Endothelial cell of umbilical vein (primary cell): ENCODE measurements at regions not wholly inside any gene's neighbourhood (a gene's known extent, or its start where the extent isn't known, plus 50 kb on each side); places are given as distances from the start of the nearest gene placed in this dataset.

ENCODE experiments used
- BruUV-seq: library from RNA; stranded (reverse); fragments of 400-500 nt; replicated peaks from 2 replicates; lab custom pipeline; 2021; lab: Mats Ljungman, UMichigan
- CTCF ChIA-PET: fragments of 300-600, 350-600 bp; sonication (Branson Sonifier 250); formaldehyde crosslinking; loops from one replicate; lab custom pipeline; 2021; ENCODE audit warnings: antibody characterized with exemption, inconsistent platforms; lab: Charles Lee
- POLR2A ChIA-PET: fragments of 300-600, 350-600 bp; sonication (Branson Sonifier 250); formaldehyde crosslinking; loops from one replicate; lab custom pipeline; 2021; ENCODE audit warnings: antibody characterized with exemption, inconsistent platforms; lab: Charles Lee
- DNase-seq: peaks from one replicate; pipeline ENCODE4 v3.0.0-alpha.2; 2011; ENCODE audit warnings: low read depth, low spot score
- FAIRE-seq: peaks from 2 replicates; lab custom pipeline; 2011; peaks lifted over from hg19 to GRCh38; lab: Jason Lieb, UNC
- H2AFZ ChIP-seq: 2 replicates; pipeline ENCODE4 v1.6.0; 2012; ENCODE audit warnings: low read depth, low read length, control low read depth, inconsistent platforms
- H3K27ac ChIP-seq: 2 replicates; pipeline ENCODE4 v1.5.1; 2011; ENCODE audit warnings: low read depth, mild to moderate bottlenecking, control low read depth, low read length, moderate library complexity; ENCODE audit not compliant: insufficient read depth
- H3K27me3 ChIP-seq, 2 experiments: 2 replicates each; pipeline versions ENCODE4 v1.6.0 to v1.6.1; 2011; ENCODE audit warnings: low read length in 2 of 2, mixed read lengths in 1 of 2; ENCODE audit not compliant: control insufficient read depth in 2 of 2, insufficient read depth in 2 of 2
- H3K36me3 ChIP-seq, 2 experiments: 2 replicates in 1 of 2; 3 replicates in 1 of 2; pipeline ENCODE4 v1.5.1; 2011; ENCODE audit warnings: low read length in 2 of 2, mild to moderate bottlenecking in 1 of 2, moderate library complexity in 1 of 2; ENCODE audit not compliant: control insufficient read depth in 2 of 2, insufficient read depth in 2 of 2; ENCODE audit errors: extremely low read depth in 1 of 2
- H3K4me1 ChIP-seq: 3 replicates; pipeline ENCODE4 v1.5.1; 2011; ENCODE audit warnings: mild to moderate bottlenecking, low read length; ENCODE audit not compliant: control insufficient read depth, insufficient read depth; ENCODE audit errors: extremely low read depth
- H3K4me2 ChIP-seq: 2 replicates; pipeline ENCODE4 v1.6.1; 2011; ENCODE audit warnings: low read length, control low read depth, mixed read lengths; ENCODE audit not compliant: insufficient read depth
- H3K4me3 ChIP-seq, 3 experiments: fragments of 200-600 bp in 1 of 3; sonication (generic), shearing (Covaris generic) in 1 of 3; replicated peaks in 1 of 3; 2 replicates each; pipeline ENCODE4 v1.5.1; 2011 to 2016; ENCODE audit warnings: control low read depth in 3 of 3, low read length in 3 of 3, mild to moderate bottlenecking in 2 of 3, inconsistent platforms in 1 of 3, low read depth in 1 of 3, moderate library complexity in 1 of 3; ENCODE audit not compliant: insufficient read depth in 1 of 3
- H3K79me2 ChIP-seq: 2 replicates; pipeline ENCODE4 v1.6.0; 2012; ENCODE audit warnings: low read length, inconsistent platforms; ENCODE audit not compliant: control insufficient read depth, insufficient read depth
- H3K9ac ChIP-seq: replicated peaks from 2 replicates; pipeline ENCODE3; 2011; ENCODE audit warnings: low read length, control low read depth; ENCODE audit not compliant: insufficient read depth; ENCODE audit errors: extremely low read depth
- H3K9me1 ChIP-seq: replicated peaks from 3 replicates; pipeline ENCODE4 v1.6.0; 2011; ENCODE audit warnings: mild to moderate bottlenecking, low read length; ENCODE audit not compliant: control insufficient read depth, insufficient read depth; ENCODE audit errors: extremely low read depth
- H3K9me3 ChIP-seq: replicated peaks from 2 replicates; pipeline ENCODE4 v1.5.1; 2012; ENCODE audit warnings: low read length, inconsistent platforms; ENCODE audit not compliant: control insufficient read depth, insufficient read depth
- H4K20me1 ChIP-seq: replicated peaks from 2 replicates; pipeline ENCODE3; 2011; ENCODE audit warnings: mild to moderate bottlenecking, low read length; ENCODE audit not compliant: control insufficient read depth, insufficient read depth; ENCODE audit errors: extremely low read depth
- EZH2 ChIP-seq: IDR thresholded peaks from 2 replicates; pipeline ENCODE4 v1.6.1; 2012; ENCODE audit warnings: borderline replicate concordance, low read depth, mild to moderate bottlenecking, moderate library complexity, low read length, inconsistent platforms; ENCODE audit not compliant: severe bottlenecking
- FOS ChIP-seq: IDR thresholded peaks from 2 replicates; pipeline ENCODE4 v1.6.1; 2011; ENCODE audit warnings: mild to moderate bottlenecking, low read length, moderate library complexity, borderline replicate concordance; ENCODE audit not compliant: insufficient read depth
- GATA2 ChIP-seq: IDR thresholded peaks from 2 replicates; pipeline ENCODE4 v1.7.0; 2011; ENCODE audit warnings: low read depth, mild to moderate bottlenecking, moderate library complexity, mixed read lengths, low read length; ENCODE audit not compliant: insufficient read length, insufficient read depth
- JUN ChIP-seq: IDR thresholded peaks from 2 replicates; pipeline ENCODE4 v1.6.1; 2011; ENCODE audit warnings: borderline replicate concordance, low read depth; ENCODE audit not compliant: insufficient read length, insufficient read depth
- POLR2A ChIP-seq: IDR thresholded peaks from 2 replicates; pipeline ENCODE4 v1.6.1; 2012; ENCODE audit warnings: low read depth, mild to moderate bottlenecking, control low read depth, low read length
- dilution Hi-C: fragments of 300-500 bp; cut with MboI; formaldehyde crosslinking; loops from one replicate; pipeline ENCODE4 v1.15.0; 2019; ENCODE audit warnings: low sequenced_read_pairs; ENCODE audit not compliant: extremely low pct_ligation_motif_present
- intact Hi-C: fragments of 100-400 bp; cut with micrococcal nuclease; formaldehyde crosslinking; loops from one replicate; pipeline ENCODE4 v1.10.0; 2022

GRCh38 chr4:115437739-115438138 lies 324.3 kb upstream of the NDST4 start:
- no peak for TF ChIP-seq EZH2
- no peak for TF ChIP-seq POLR2A
- no peak for TF ChIP-seq JUN
- TF ChIP-seq GATA2: no peak
- DNase-seq: no peak
- Histone ChIP-seq H3K4me1 (no peaks in the 10 kb centered on the region), H3K79me2 (no peaks in the 10 kb centered on the region), H3K27me3 (no peaks in the 10 kb centered on the region), H3K9me3 (peaks cover 9% of the 10 kb centered on the region), H3K9ac (no peak overlapping the region), H3K27ac (no peak overlapping the region), H3K36me3 (no peaks in the 10 kb centered on the region), H3K4me3 (no peak overlapping the region), H3K9me1 (no peaks in the 10 kb centered on the region), H4K20me1 (no peaks in the 10 kb centered on the region), H2AFZ (no peak overlapping the region), H3K4me2 (no peak overlapping the region)
- no peak for FAIRE-seq
- intact Hi-C loops (no loop called here), dilution Hi-C loops (no loop called here)
- BruUV-seq: no TSS peak
- ChIA-PET POLR2A (no interaction called here), CTCF (no interaction called here)

GRCh38 chr4:115433491-115433890 lies 320.1 kb upstream of the NDST4 start:
- H4K20me1 ChIP-seq: no peaks in the 10 kb centered on the region
- no peak for DNase-seq
- no peak overlapping the region for H3K27ac ChIP-seq
- no peaks in the 10 kb centered on the region for H3K27me3 ChIP-seq
- dilution Hi-C loops: no loop called here
- no peak overlapping the region for H3K4me2 ChIP-seq
- H3K9ac ChIP-seq: no peak overlapping the region
- no TSS peak for BruUV-seq
- no peak for TF ChIP-seq EZH2
- TF ChIP-seq FOS: no peak
- no peak for TF ChIP-seq POLR2A
- FAIRE-seq: no peak
- H3K36me3 ChIP-seq: no peaks in the 10 kb centered on the region
- no peaks in the 10 kb centered on the region for H3K79me2 ChIP-seq
- ChIA-PET CTCF (no interaction called here), POLR2A (no interaction called here)
- no peak overlapping the region for H3K4me3 ChIP-seq
- H3K9me3 ChIP-seq: peaks cover 6% of the 10 kb centered on the region
- H2AFZ ChIP-seq: no peak overlapping the region
- H3K4me1 ChIP-seq: no peaks in the 10 kb centered on the region
- no peaks in the 10 kb centered on the region for H3K9me1 ChIP-seq
- intact Hi-C loops: no loop called here
